ENCODE measurements at regions not wholly inside any gene's neighbourhood (a gene's known extent, or its start where the extent isn't known, plus 50 kb on each side); places are given as distances from the start of the nearest gene placed in this dataset.

GRCh38 chr2:157193461-157193860 is 64.0 kb upstream of the GALNT5 start:
- DNase-seq, result no peak

- peak; percentile 40 for DNase-seq
These were observed 63.3 kb upstream of the GALNT5 start for GRCh38 chr2:157194097-157194688.

- no peak for DNase-seq
These were observed 62.7 kb upstream of the GALNT5 start for GRCh38 chr2:157194844-157195243.

GRCh38 chr2:157196956-157197355 is 60.5 kb upstream of the GALNT5 start:
- DNase-seq, result no peak

GRCh38 chr2:157197848-157198247 is 59.7 kb upstream of the GALNT5 start:
- DNase-seq, result no peak

GRCh38 chr2:157203651-157204050 is 53.9 kb upstream of the GALNT5 start:
- peak; percentile 73 for DNase-seq

- DNase-seq, result no peak
These were observed 53.1 kb upstream of the GALNT5 start for GRCh38 chr2:157204401-157204800.

GRCh38 chr2:157206916-157207315 is 50.6 kb upstream of the GALNT5 start:
- DNase-seq, result no peak
